MV-4-11 (cell line): ENCODE measurements at regions not wholly inside any gene's neighbourhood (a gene's known extent, or its start where the extent isn't known, plus 50 kb on each side); places are given as distances from the start of the nearest gene placed in this dataset.

Experiments
- DNase-seq: peaks from one replicate; lab custom pipeline; 2025; lab: John Stamatoyannopoulos, UW

- no peak for DNase-seq
Measured at GRCh38 chr10:56844978-56845529, 484.0 kb upstream of the ZWINT start.

- no peak for DNase-seq
Measured at GRCh38 chr10:56836659-56837058, 475.6 kb upstream of the ZWINT start.

- DNase-seq = no peak
Measured at GRCh38 chr10:56831681-56832080, 470.6 kb upstream of the ZWINT start.

- peak; percentile 8 for DNase-seq
Measured at GRCh38 chr10:56823849-56824248, 462.8 kb upstream of the ZWINT start.

DNA sequence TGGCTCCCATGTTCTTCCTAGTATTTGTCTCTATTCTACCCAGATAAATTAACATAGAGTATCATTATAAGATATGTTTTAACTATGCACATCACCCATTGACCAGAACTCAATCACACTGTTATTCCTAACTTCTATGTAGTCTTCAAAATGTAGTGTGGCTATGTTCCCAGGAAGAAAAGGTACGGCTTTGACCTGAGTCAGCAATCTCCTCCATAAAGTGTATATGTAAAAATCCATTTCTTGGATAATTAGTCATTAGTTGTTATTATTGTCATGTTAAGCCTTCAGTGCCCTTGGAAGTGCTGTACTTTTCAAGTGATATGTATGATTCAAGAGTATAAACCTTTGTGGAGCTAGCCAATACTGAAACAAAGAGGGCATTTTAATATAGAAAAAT is 444.0 kb upstream of the ZWINT start:
- no peak for DNase-seq

- DNase-seq = no peak
Measured at GRCh38 chr10:56785292-56785691, 424.2 kb upstream of the ZWINT start.

DNA sequence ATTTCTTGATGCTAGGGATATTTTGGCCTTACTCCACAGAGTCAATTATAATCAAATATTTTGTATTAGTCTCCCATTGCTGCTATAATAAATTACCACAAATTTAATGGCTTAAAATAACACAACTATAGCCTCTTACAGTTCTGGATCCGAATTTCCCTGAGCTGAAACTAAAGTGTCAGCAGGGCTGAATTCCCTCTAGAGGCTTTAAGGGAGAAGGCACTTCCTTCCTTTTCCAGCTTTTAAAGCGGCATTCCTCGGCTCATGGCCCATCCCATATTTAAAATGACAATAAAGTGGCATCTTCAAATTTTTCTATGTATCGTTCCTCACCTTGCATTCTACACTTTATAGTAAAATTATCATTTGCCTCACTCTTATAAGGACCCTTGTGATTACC is 421.4 kb upstream of the ZWINT start:
- no peak for DNase-seq

- DNase-seq = no peak
Measured at GRCh38 chr10:56771343-56771742, 410.3 kb upstream of the ZWINT start.

- DNase-seq = no peak
Measured at GRCh38 chr10:56763090-56763489, 402.0 kb upstream of the ZWINT start.

GRCh38 chr10:56745490-56745889 is 384.4 kb upstream of the ZWINT start:
- no peak for DNase-seq

DNA sequence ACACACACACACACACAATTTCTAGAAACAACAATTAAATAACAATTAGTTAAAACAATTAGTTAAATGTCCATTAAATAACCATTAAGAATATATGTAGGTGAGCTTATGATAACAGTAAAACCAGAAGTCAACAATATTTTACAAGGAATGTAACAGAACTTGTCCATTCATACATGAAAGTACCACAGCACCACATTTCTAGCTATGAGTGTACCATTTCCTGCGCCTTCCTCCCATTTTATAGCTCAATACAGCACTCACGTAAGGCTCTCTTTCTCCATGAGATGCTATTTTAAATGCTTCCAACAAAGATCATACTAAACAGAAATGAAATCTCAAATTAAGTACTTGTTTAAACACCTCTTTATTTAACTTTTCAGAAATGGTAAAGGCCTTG is 367.3 kb upstream of the ZWINT start:
- no peak for DNase-seq

DNA sequence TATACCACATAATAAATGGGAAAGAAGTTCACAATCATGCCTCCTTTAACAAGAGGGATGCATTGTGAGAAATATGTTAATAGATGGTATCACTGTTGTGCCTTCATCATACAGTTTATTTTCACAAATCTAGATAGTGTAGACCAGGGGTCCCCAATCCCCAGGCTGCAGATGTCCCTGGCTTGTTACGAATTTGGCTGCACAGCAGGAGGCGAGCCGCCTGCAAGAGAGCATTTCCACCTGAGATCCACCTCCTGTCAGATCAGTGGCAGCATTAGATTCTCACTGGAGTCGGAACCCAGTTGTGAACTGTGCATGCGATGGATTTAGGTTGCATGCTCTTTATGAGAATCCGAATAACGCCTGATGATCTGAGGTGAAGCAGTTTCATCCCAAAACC is 361.9 kb upstream of the ZWINT start:
- no peak for DNase-seq

DNA sequence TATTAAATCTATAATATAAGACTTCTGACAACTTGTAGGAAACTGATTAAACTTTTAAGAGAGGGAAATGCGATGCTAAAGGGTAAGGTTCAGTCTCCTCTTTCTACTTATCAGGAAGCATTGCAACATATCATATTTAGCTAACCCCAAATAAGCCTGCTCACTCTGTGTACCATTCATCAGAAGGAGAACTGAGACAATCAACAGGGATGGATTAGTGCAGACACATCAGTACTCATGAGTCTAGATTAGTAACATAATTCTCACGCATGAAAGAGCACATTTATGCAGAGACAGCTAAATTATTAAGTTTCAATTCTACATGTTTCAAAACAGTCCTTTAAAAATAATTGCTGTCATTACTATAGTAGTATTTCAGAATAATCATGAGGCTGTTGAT is 354.2 kb upstream of the ZWINT start:
- DNase-seq = no peak

DNA sequence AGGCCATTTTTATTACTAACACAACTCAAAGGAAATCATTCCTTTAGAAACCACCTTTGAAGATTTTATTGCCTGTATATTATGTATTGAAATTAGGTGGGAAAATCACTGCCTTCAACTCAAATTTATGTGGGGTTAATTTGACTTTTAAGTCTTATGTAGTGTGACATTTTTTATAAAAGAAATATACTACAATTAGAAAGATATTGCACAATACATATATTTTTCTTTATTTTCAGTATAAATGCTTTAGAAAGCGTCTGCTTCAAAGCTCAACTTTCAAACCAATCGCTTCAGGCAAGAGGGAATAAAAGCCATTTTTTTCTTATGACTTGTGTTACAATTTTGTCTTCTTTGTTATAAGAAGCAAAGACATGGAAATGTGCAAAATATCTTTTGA is 337.4 kb upstream of the ZWINT start:
- no peak for DNase-seq

DNA sequence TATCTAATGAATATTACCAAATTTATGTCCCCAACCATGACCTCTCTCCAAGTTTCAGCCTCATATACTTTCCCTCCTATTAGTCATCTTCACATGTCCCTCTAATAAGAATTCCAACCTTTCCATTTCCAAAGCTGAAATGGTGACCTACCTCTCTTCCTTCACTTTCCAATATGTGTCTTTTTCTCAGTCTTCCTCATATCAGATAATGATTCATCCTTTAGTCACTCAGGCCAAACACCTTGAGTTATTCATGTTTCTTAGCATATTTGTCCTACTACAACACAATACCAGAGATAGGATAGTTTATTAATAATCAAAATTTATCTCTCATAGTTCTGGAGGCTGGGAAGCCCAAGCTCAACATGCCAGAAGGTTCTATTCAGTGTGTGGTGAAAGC is 318.5 kb upstream of the ZWINT start:
- DNase-seq = no peak

GRCh38 chr10:56662765-56663447 is 301.8 kb upstream of the ZWINT start:
- DNase-seq = no peak

GRCh38 chr10:56653289-56653688 is 292.2 kb upstream of the ZWINT start:
- no peak for DNase-seq

- DNase-seq = no peak
Measured at GRCh38 chr10:56646329-56647111, 285.5 kb upstream of the ZWINT start.

- DNase-seq = peak; percentile 2
Measured at GRCh38 chr10:56633876-56634452, 272.9 kb upstream of the ZWINT start.

DNA sequence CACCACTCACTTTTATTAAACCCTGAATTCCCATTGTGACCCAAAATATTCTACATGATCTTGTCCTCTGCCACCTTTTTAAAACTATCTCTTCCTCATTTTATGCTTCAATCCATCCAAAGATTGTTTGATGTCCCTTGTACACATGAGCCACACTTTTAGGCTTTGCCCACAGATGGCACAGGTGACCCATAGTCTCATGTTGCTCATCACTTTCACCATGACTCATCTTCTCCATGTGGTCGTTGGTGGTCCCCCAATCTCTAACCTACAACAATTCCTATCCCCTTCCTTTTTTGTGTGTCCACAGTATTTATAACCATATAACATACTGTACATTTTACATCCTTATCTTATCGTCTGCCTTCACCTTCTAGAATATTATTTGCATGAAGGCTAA is 271.5 kb upstream of the ZWINT start:
- no peak for DNase-seq

- no peak for DNase-seq
Measured at GRCh38 chr10:56624082-56624481, 263.0 kb upstream of the ZWINT start.

DNA sequence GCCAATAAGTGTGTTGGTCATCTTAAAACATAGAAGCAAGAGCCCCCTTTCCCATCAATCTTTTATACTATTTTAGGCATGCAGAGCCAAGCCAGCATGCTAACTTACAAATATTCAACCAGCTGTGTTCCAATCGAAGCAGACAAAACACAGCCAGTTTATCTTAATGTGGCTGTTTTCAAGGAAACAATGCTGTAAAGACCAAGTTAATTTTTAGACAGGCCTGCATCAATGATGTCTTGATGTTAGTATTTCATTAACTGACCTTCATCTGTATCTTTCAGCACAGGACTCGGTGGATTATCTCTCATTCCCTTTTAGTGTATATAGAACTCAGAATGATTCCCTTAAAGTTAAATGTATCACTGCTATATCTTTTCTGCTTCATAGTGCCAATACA is 262.0 kb upstream of the ZWINT start:
- DNase-seq = no peak

DNA sequence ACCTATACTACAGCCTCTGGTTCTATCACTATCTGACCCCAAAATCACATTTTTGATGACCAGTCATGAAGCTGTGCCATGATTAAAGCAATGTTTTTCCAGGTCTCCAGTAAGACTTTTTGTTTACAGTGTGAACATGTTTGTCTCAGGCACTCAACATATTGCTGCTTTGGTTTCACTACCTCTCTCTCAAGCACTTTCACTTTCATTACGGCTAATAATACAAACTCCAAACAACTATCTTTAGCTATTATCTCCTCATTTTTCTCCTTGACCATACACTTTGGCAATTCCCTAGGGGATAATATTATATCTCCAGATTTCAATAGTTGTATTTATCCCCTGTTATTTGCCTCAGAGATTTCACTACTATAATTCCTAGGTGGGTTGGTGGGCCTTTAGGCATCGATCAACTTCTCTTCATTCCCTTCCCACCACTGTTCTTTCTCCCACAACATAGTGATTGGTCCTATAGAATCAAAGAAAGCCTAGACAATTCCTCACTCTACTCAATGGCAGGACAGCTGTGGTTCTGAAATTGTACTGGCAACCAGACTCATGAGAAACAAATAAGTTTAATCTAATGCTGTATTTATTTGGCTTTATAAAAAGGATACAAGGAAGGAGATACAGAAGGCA is 261.4 kb upstream of the ZWINT start:
- peak; percentile 50 for DNase-seq
